Effector memory CD4-positive, alpha-beta T cell (primary cell): ENCODE measurements at regions not wholly inside any gene's neighbourhood (a gene's known extent, or its start where the extent isn't known, plus 50 kb on each side); places are given as distances from the start of the nearest gene placed in this dataset.

Experiments used
- DNase-seq, 3 donors: peaks; one replicate each; pipeline ENCODE4 v3.0.0-alpha.2; 2020
- H3K27ac ChIP-seq: 2 replicates; pipeline ENCODE4 v1.7.0; 2013; ENCODE audit warnings: mild to moderate bottlenecking, low read length, moderate library complexity; ENCODE audit not compliant: insufficient read depth, poor library complexity, severe bottlenecking
- H3K27me3 ChIP-seq: replicated peaks from 2 replicates; pipeline ENCODE4 v1.7.0; 2013; ENCODE audit warnings: mild to moderate bottlenecking, low read length; ENCODE audit not compliant: insufficient read depth, control insufficient read depth, poor library complexity, severe bottlenecking
- H3K36me3 ChIP-seq: 2 replicates; pipeline ENCODE4 v1.7.0; 2013; ENCODE audit warnings: mild to moderate bottlenecking, low read length, moderate library complexity; ENCODE audit not compliant: control insufficient read depth, insufficient read depth
- H3K4me1 ChIP-seq: 2 replicates; pipeline ENCODE4 v1.7.0; 2013; ENCODE audit warnings: low read length, mild to moderate bottlenecking; ENCODE audit not compliant: control insufficient read depth, insufficient read depth, poor library complexity, severe bottlenecking
- H3K4me3 ChIP-seq: 2 replicates; pipeline ENCODE4 v1.7.0; 2013; ENCODE audit warnings: low read length, low read depth, mild to moderate bottlenecking; ENCODE audit not compliant: insufficient read depth, poor library complexity, severe bottlenecking
- H3K9me3 ChIP-seq: 2 replicates; pipeline ENCODE4 v1.7.0; 2013; ENCODE audit warnings: mild to moderate bottlenecking, low read length, moderate library complexity; ENCODE audit not compliant: control insufficient read depth

DNA sequence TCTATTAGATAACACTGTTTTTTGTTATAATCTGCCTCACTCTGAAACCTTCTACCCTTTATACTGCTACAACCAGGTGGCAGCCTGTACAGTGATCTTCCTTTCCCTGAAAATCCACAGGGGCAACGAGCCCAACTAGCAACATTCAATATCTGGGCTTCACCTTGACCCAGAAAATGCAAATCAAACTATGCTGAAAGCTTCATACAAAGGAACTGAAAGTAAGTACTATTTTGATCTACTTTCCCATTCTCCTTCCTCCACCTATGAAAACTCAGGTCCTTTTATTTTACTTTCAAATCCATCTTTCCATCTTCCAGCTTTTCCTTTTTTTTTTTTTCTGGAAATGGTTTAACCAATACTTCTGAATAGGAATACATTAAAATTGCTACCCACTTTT is 175.8 kb upstream of the CCDC150 start:
- Histone ChIP-seq H3K27me3 (no peaks in the 10 kb centered on the region), H3K36me3 (no peaks in the 10 kb centered on the region), H3K9me3 (no peaks in the 10 kb centered on the region), H3K27ac (no peak overlapping the region), H3K4me1 (no peaks in the 10 kb centered on the region), H3K4me3 (no peak overlapping the region)
- no peak for DNase-seq

DNA sequence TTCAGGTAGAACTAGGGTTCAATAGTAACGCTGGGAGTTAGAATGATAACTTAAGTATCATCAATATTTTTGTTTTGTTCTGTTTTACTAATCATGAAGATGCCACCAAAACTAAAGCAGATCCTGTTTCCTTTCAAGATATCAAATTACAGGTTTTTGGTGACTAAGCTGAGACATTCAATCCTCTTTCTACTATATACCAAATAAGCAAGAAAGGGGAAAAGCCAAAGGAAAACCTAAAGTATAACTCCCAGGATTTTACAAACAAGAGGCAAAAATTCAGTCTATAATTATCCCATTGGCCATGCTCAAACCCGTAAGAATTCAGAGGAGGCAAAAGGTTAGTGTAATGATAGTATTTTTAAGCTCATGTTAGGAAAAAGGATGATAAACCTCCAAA is 175.2 kb upstream of the CCDC150 start:
- DNase-seq = no peak
- Histone ChIP-seq H3K36me3 (no peaks in the 10 kb centered on the region), H3K27ac (no peak overlapping the region), H3K4me3 (no peak overlapping the region), H3K4me1 (no peaks in the 10 kb centered on the region), H3K27me3 (no peaks in the 10 kb centered on the region), H3K9me3 (no peaks in the 10 kb centered on the region)

DNA sequence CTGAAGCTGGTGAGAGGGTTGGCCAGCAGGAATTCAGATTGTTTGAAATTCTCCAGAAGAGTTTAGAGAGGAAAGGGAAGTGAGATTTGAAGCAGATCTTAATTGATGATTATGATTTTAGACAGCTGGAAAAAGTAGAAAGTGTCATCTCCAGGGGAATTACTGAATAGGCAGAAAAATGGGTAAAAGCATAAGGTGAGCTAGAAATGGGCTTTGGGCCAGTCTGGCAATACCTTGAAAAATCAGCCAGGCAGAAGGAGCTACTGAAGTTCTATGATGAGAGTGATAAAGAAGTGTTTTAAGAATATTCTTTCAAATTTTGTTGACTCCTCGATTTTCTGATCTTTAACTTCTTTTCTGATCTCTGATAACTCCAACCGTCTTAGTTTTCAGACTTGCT is 172.9 kb upstream of the CCDC150 start:
- Histone ChIP-seq H3K4me1 (no peaks in the 10 kb centered on the region), H3K36me3 (no peaks in the 10 kb centered on the region), H3K27ac (no peak overlapping the region), H3K27me3 (no peaks in the 10 kb centered on the region), H3K9me3 (no peaks in the 10 kb centered on the region), H3K4me3 (no peak overlapping the region)
- DNase-seq = no peak

DNA sequence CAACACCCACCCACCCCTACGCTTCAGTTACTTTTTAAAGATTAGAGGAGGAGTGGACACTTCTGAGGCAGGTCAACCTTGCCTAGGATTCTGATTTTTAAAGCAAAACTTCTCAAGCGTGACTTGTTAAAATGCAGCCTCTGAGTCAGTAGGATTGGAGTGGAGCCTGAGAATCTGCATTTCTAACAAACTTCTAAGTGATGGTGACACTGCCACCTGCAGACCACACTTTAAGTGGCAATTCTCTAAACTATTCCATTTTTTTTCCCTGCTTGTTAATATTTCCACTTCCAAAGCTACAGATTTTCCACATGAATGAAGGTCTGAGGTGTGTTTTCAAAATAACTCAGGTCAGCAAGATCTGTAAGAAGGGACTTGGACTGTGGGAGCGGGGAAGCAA is 171.1 kb upstream of the CCDC150 start:
- H3K27me3 ChIP-seq = no peaks in the 10 kb centered on the region
- H3K4me1 ChIP-seq = no peaks in the 10 kb centered on the region
- H3K4me3 ChIP-seq = no peak overlapping the region
- H3K9me3 ChIP-seq = no peaks in the 10 kb centered on the region
- H3K27ac ChIP-seq = no peak overlapping the region
- DNase-seq = no peak
- H3K36me3 ChIP-seq = no peaks in the 10 kb centered on the region

DNA sequence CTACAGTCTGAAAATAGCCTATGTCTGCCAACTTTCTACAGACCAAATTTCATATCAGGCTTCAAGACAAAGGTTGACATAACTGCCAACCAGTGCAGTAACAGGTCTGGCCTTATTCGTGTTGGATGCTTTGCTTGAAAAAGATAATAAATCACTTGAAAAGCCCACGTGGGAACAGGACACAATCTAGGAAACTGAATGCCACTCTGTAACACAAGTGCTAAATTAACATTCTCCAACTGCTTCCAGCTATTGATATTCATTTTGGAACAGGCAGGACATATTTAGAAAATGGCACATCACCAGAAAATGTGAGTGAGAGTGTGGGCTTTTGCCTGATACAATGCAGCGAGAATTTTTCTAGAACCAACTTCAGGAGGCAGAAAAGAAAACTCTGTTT is 165.9 kb upstream of the CCDC150 start:
- no peaks in the 10 kb centered on the region for H3K27me3 ChIP-seq
- H3K27ac ChIP-seq = no peak overlapping the region
- no peak for DNase-seq
- H3K36me3 ChIP-seq = no peaks in the 10 kb centered on the region
- H3K9me3 ChIP-seq = no peaks in the 10 kb centered on the region
- H3K4me3 ChIP-seq = no peak overlapping the region
- H3K4me1 ChIP-seq = no peaks in the 10 kb centered on the region

DNA sequence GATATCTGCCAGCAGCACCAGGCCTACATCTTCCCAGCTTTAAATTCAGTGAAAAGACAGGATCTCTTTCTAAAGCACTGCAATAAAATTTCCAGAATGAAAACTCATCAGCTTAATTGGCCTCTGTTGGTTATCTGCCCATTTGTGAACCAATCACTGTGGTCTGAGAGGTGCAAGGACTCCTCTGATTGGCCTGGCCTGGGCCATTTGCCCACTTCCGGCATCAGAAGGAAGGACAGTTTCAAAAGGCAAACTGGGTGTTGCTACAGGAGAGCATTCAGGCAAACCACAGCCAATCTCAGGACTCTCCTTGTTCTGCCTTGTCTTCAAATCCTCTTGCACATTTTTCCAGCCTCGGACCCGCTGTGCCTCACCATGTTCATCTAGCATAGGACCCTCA is 163.9 kb upstream of the CCDC150 start:
- DNase-seq = no peak
- no peak overlapping the region for H3K4me3 ChIP-seq

DNA sequence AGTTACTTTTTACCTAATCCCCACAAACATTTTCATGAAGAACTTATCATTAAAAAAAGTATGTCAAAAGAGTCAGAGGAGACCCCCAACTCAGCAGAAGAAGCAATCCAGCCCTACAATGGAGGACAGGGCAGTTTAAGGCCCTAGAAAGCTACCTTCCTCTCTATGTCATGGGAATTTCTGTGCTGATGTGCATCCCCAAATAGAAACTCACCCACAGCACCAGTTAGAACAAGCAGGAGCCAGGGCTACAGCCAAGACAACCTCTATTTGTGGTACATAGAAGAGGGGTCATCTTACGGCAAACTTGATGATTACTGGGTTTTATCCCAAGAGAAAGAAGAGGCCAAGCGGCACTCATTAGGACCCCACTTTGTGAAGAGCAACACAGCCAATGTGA is 160.9 kb upstream of the CCDC150 start:
- no peak overlapping the region for H3K4me3 ChIP-seq
- no peak for DNase-seq
- no peaks in the 10 kb centered on the region for H3K4me1 ChIP-seq
- no peak overlapping the region for H3K27ac ChIP-seq
- H3K27me3 ChIP-seq = no peaks in the 10 kb centered on the region
- H3K36me3 ChIP-seq = no peaks in the 10 kb centered on the region
- H3K9me3 ChIP-seq = no peaks in the 10 kb centered on the region

More for the DNA sequence above, 163.9 kb upstream of the CCDC150 start:
- H3K27me3 ChIP-seq = no peaks in the 10 kb centered on the region
- no peaks in the 10 kb centered on the region for H3K9me3 ChIP-seq
- no peak overlapping the region for H3K27ac ChIP-seq
- no peaks in the 10 kb centered on the region for H3K36me3 ChIP-seq
- H3K4me1 ChIP-seq = no peaks in the 10 kb centered on the region

DNA sequence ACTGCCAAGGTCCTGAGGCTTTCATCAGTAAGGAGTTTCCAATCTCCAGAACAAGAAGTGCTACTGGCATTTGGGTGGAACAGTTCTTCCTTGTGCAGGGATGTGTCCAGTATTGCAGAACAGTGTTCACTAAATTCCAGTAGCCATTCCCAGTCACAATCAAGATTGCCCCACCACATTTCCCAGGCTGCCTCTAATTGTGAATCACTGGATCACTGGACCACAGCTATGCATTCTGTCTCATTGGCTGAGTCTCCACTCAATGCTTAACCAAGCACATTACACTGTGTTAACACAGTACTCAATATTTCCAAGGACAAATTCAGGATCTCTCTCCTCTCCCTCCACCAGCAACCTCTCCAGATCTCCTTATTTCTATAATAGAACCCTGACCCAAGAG is 160.2 kb upstream of the CCDC150 start:
- Histone ChIP-seq H3K9me3 (no peaks in the 10 kb centered on the region), H3K4me1 (no peaks in the 10 kb centered on the region), H3K4me3 (no peak overlapping the region), H3K36me3 (no peaks in the 10 kb centered on the region), H3K27me3 (no peaks in the 10 kb centered on the region), H3K27ac (no peak overlapping the region)
- DNase-seq = no peak

DNA sequence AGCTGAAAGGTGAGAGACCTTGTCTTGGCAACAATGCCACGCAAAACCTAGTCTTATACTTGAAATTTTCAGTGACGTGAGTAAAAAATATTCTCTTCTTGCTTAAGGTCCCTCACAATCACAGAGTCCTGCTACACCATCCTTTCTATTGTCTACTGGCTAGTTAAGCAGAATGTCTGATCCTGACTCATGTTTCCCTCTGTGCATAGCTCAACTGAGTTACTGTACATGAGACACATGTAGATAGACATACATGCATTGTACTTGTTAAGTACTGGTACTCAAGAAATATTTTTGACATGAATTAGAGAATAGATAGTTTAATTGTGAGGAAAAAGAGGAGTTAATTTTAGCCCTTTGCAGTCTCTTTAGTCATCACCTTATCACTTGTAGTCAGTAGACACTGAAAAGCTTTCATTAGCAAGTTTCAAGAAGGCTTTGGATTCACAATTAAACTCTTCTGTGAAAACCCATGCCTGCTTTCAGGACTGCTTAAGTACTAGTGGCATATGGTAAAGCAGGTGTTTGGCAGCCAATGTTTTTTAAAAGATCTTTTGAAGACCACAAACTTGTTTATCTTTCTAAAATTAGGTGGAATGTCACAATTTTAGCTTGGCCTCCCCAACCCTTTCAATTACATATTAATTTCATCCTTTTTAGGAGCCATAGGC is 158.7 kb upstream of the CCDC150 start:
- no peak for DNase-seq
- H3K27ac ChIP-seq = no peak overlapping the region
- no peaks in the 10 kb centered on the region for H3K9me3 ChIP-seq
- no peaks in the 10 kb centered on the region for H3K36me3 ChIP-seq
- H3K4me3 ChIP-seq = no peak overlapping the region
- H3K4me1 ChIP-seq = no peaks in the 10 kb centered on the region
- H3K27me3 ChIP-seq = no peaks in the 10 kb centered on the region

DNA sequence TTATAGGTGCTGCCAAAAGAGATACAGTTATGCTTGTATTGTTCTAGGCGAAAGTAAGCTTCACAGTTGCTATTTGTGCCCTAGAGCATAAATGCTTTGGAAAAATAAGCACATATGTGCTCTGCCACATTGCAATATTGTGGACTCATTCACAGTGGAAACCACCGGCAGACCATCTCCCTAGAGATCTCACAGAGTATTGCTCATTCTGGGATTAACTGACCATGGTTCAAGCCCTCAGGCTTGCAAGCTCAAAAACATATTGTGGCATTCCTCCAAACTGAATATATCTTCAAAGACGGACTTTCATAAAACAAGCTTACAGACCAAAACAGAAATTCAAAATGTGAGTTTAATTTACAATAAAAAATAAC is 158.2 kb upstream of the CCDC150 start:
- no peaks in the 10 kb centered on the region for H3K9me3 ChIP-seq
- DNase-seq = no peak
- no peaks in the 10 kb centered on the region for H3K27me3 ChIP-seq
- H3K4me1 ChIP-seq = no peaks in the 10 kb centered on the region
- no peak overlapping the region for H3K4me3 ChIP-seq
- no peak overlapping the region for H3K27ac ChIP-seq
- H3K36me3 ChIP-seq = no peaks in the 10 kb centered on the region
